ENCODE measurements at regions not wholly inside any gene's neighbourhood (a gene's known extent, or its start where the extent isn't known, plus 50 kb on each side); places are given as distances from the start of the nearest gene placed in this dataset.
"Not testable (repeated sequence)": the region's sequence is repeated elsewhere in the genome, so short reads cannot be mapped to it uniquely, and the experiment has no call there.

- Mint-ChIP-seq H3K9me3 (no peaks in the 10 kb centered on the region), H3K27me3 (ENCODE audit: low read depth) (no peaks in the 10 kb centered on the region), H3K36me3 (no peaks in the 10 kb centered on the region), H3K4me1 (peaks cover 8% of the 10 kb centered on the region), H3K4me3 (no peak overlapping the region), H3K27ac (no peak overlapping the region)
- DNase-seq (ENCODE audit: low spot score in 2 of 2, unreplicated experiment in 2 of 2) = no peak
- TF ChIP-seq CTCF (IDR thresholded peaks at IDR 0.05; ENCODE audit: unreplicated experiment) = no peak
Measured at GRCh38 chr20:4469910-4470309, 216.3 kb upstream of the PRNP start.

- no peak for TF ChIP-seq CTCF (IDR thresholded peaks at IDR 0.05; ENCODE audit: unreplicated experiment)
- Mint-ChIP-seq H3K9me3 (no peaks in the 10 kb centered on the region), H3K27me3 (ENCODE audit: low read depth) (no peaks in the 10 kb centered on the region), H3K4me1 (peaks cover 8% of the 10 kb centered on the region), H3K27ac (no peak overlapping the region), H3K36me3 (no peaks in the 10 kb centered on the region), H3K4me3 (no peak overlapping the region)
- DNase-seq (ENCODE audit: low spot score in 2 of 2, unreplicated experiment in 2 of 2) = no peak
Measured at GRCh38 chr20:4468114-4468513, 218.1 kb upstream of the PRNP start.

- H3K4me3 Mint-ChIP-seq = no peak overlapping the region
- no peak for DNase-seq (ENCODE audit: low spot score in 2 of 2, unreplicated experiment in 2 of 2)
- H3K27ac Mint-ChIP-seq = no peak overlapping the region
- H3K9me3 Mint-ChIP-seq = no peaks in the 10 kb centered on the region
- H3K27me3 Mint-ChIP-seq (ENCODE audit: low read depth) = no peaks in the 10 kb centered on the region
- no peak for TF ChIP-seq CTCF (IDR thresholded peaks at IDR 0.05; ENCODE audit: unreplicated experiment)
- H3K4me1 Mint-ChIP-seq = peaks cover 8% of the 10 kb centered on the region
- H3K36me3 Mint-ChIP-seq = no peaks in the 10 kb centered on the region
Measured at GRCh38 chr20:4465855-4466545, 216.9 kb upstream of the ADRA1D start.

- Mint-ChIP-seq H3K9me3 (no peaks in the 10 kb centered on the region), H3K4me3 (no peak overlapping the region), H3K27ac (no peak overlapping the region), H3K36me3 (no peaks in the 10 kb centered on the region), H3K4me1 (peaks cover 4% of the 10 kb centered on the region), H3K27me3 (ENCODE audit: low read depth) (no peaks in the 10 kb centered on the region)
- TF ChIP-seq CTCF (IDR thresholded peaks at IDR 0.05; ENCODE audit: unreplicated experiment) = no peak
- DNase-seq (ENCODE audit: low spot score in 2 of 2, unreplicated experiment in 2 of 2) = no peak
Measured at GRCh38 chr20:4465212-4465611, 216.1 kb upstream of the ADRA1D start.

- not testable (repeated sequence) for H3K27me3 Mint-ChIP-seq (ENCODE audit: low read depth); DNase-seq (ENCODE audit: low spot score in 2 of 2, unreplicated experiment in 2 of 2); H3K4me1 Mint-ChIP-seq; H3K36me3 Mint-ChIP-seq; H3K4me3 Mint-ChIP-seq; H3K27ac Mint-ChIP-seq
- peaks cover 14% of the 10 kb centered on the region for H3K9me3 Mint-ChIP-seq
Measured at GRCh38 chr20:4462801-4463200, 213.7 kb upstream of the ADRA1D start.

GRCh38 chr20:4459081-4459480, 210.0 kb upstream of the ADRA1D start:
- no peak overlapping the region for H3K4me3 Mint-ChIP-seq
- H3K9me3 Mint-ChIP-seq = peaks cover 37% of the 10 kb centered on the region
- DNase-seq (ENCODE audit: low spot score in 2 of 2, unreplicated experiment in 2 of 2) = no peak
- no peaks in the 10 kb centered on the region for H3K4me1 Mint-ChIP-seq
- no peaks in the 10 kb centered on the region for H3K27me3 Mint-ChIP-seq (ENCODE audit: low read depth)
- no peak for TF ChIP-seq CTCF (IDR thresholded peaks at IDR 0.05; ENCODE audit: unreplicated experiment)
- no peaks in the 10 kb centered on the region for H3K36me3 Mint-ChIP-seq
- no peak overlapping the region for H3K27ac Mint-ChIP-seq

Measured in mesothelial cell of epicardium (in vitro differentiated cells).